Hematopoietic multipotent progenitor cell treated with erythropoietin and hydrocortisone succinate and interleukin-3 and kit ligand, for 15 days (in vitro differentiated cells): ENCODE measurements at regions not wholly inside any gene's neighbourhood (a gene's known extent, or its start where the extent isn't known, plus 50 kb on each side); places are given as distances from the start of the nearest gene placed in this dataset.

Experiments
- DNase-seq: peaks from one replicate; pipeline ENCODE4 v3.0.0-alpha.2; 2015; ENCODE audit warnings: low spot score

DNA sequence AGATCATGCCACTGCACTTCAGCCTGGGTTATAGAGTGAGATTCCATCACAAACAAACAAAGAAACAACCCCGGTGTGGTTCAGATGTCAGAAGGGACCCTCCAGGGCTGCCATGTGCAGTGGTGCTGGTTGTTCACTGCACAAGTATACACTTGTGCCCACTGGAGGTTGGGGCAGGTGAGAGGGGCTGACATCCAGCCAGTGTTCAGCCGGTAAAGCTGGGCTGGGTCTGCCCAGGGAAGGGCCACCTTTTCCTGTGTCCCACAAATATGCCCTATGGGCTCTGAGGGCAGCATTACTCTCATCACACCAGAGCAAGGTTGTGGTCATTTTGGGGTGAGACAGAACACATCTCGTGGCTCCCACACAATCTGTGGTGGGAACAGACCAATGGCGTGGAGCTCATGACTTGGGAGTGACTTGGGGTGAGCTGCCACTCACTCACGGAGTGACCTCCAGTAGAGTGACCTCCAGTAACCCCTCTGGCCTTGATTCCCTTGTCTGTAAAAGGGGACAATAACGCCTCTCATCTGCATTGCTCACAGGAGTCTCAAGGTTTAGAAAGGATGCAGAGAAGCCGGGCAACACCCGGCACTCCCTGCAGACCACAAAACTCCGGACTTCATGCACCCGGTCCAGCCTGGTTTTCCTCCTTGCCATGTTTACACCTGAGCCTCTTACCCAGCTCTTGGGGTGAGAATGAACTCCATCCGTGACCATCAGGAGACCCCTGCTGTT is 69.0 kb upstream of the VRK1 start:
- DNase-seq: no peak

DNA sequence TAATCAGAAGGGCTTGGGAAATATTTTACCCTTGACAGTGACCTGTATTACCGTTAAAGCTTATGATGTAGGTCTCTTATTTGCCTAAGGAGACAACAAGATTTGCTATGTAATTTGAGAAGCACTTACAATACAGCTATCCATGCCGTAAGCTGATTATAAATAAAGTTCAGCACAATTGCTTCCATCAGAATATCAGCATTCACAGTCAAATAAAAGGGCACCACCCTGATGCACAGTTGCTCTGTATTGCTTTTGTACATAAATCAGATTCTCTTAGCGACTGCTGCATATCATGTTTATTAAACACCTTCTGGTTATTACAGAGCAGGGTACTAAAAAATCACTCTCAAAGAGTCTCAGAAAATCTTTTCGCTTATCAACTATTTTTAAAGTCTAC is 67.3 kb upstream of the VRK1 start:
- DNase-seq: no peak

DNA sequence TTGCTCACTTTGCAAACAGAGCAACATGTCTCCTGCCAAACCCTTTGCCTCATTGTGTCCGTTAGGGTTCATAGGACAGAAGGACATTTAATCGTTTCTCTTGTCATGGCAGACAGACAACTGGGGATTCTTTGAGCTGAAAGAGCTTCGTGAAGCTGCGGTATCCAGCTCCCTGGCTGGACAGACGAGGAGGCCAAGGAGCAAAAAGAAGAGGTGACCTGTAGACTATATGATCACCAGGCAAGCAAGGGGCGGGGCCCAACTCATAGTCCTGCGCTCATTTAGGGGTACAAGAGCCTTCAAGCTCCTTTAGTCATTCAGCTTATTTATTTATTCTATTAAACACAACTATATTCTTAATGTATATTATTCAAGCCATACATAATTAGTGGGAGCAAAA is 66.8 kb upstream of the VRK1 start:
- no peak for DNase-seq

DNA sequence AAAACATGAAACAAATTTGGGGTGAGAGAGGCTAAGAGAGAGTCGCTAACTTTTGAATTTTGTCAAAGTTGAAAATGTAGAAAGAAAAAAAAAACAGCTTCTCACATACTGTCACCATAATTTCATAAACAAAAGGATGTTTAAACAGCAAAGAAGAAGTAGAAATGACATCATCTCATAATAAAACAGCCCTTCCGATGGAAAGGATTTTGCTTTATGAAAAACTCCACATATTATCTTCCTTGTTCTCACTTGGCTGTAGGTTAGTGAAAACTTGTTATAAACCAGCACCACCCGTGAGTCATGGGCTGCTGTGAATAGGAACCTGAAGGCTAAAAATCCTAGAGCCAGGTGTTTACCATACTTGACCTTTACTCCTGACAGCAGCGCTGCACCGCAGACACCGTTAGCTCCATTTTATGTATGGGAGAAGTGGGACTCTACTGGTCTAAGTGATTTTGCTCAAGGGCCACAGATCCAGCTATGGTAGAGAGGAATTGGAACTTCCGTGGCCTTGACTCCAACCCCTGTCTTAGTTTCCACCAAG is 63.0 kb upstream of the VRK1 start:
- DNase-seq: no peak

DNA sequence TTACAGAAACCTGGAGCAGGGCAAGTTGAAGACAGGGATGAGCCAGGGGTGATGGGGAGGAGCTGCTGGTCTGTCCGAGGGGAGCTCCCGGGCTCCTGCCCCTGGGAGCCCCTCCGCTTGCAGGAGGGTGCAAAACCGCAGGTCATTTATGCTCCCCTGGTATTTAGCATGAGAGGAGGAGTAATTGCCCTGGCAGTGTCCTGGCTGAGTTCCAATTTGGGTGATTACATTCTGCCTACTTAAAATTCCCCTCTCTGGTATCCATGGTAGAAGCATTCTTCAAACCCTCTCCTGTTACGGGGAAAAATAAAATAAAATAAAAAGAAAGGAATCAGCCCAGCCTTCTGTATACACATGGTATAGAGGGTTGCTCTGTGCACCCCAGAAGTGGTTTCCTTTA is 61.7 kb upstream of the VRK1 start:
- DNase-seq: no peak

DNA sequence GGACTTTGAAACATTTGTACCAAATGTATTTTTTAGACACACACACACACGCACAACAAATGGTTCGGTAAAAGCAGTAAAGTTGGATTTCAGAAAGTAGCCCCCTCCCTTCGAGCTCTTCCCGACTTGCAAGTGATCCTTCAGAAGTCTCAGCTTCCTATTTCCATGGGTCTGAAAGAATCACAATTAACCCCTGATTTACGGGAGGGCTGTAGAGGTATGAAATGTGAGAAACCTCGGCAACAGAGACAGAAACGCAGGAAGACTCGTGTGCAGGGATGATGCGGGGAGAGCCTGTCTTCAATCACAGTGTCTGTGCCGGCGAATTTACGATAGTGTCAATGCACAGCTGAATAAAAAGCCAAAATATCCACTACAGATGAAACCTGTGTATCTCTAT is 60.7 kb upstream of the VRK1 start:
- DNase-seq: no peak

DNA sequence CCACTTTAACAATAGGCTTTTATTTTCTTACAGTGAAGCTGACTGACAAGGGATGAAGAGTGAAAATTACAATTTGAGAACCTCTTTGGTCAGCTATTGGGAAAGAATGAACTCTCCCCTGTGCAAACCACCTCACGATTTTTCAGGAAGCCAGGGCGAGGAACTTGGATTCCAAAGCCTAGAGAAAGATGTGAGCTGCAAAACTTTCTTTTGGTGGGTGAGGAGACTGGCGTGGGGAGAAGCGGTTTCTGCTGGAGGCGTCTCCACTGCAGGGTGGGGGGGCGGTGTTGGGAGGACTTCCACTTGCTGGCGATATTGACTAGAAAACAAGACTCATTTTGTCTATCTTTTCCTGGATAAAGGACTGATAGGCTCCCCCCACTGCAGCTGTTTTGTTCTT is 59.3 kb upstream of the VRK1 start:
- no peak for DNase-seq

DNA sequence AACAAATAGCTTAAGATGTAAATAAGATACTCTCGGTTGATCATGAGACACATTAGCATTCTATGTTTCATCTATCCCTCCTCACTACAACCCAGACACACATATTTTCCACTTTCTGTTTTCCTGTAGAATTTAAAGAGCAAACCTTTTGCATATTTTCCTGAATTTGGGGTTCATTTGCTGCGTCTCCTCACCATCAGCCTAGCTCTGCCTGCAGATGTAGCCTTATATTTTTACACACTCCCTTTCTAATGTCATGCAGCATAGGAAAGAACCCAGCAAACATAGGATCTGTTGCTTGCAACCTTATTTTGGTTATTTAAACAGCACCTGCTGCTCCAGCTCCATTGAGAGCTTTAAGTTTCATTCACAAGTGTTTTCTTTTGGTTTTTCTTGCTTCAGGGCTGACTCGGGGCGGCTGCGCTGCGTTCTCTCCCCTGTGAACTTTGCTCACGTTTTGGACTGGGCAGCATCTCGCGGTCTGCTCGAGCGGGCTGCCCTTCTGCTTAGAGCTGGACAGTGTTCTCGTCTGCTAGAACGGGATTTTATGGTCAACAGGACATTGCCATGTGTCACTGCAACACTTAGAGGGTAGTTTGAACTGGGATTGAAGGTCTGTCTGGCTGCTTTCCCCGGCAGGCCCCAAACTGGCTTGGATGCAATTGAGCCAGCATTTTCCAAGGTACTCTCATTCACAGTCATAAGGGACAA is 57.8 kb upstream of the VRK1 start:
- DNase-seq: no peak

DNA sequence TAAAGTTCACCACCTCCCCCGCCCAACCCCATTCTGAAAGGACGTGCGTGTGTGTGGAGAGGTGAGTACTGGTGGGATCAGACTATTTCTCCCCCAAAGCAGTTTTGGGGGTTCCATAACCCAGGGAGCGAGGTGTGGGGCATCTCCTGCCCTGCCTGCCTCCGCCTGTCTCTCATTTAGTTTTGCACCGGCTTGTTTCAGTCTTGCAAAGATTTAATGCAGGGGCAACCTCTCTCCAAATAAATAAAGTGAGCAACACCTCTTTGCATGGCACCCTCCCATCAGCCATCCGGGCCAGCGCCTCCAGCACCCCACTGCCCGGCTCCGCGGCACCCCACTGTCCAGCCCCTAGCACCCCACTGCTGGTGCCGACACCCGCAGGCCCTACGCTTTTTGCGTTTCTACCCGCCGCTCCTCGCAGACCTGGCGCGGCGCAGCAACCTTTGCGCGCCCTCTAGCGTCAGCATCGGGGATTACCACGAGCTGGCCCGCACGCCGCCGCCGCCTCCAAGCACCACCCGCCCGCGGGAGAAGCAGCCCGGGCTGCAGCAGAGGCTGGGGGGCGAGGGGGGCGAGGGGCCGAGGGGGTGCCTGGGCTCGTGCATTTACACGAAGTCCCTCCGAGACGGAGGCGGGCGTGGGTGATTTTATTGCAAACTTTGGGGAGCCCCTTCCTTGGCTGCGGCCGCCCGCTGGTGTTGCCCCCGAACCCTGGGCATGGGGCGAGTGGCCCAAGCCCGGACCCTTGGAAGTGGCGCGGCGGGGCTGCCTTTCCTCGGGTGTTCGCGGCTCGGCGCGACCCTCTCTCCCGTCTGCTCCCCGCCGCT is 55.8 kb upstream of the VRK1 start:
- DNase-seq: peak; percentile 57

DNA sequence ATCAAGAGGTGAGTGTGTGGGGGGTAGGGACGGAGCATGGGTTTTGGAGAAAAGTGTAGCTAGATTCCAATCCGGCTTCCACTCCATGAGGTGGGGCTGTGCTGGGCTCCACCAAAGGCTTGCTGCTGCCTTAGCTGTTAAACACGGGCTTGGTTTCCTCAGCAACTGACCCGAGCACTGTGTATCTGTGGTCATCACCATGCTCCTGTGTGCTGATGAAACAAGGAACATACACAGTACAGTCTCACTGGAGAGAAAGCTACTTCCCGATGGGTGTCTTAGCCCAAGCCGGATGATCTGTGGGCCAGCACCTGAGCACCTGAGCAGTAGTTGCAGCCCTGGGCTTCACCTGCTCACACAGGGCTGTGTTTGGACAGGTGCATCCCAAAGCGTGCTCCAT is 52.9 kb upstream of the VRK1 start:
- no peak for DNase-seq

DNA sequence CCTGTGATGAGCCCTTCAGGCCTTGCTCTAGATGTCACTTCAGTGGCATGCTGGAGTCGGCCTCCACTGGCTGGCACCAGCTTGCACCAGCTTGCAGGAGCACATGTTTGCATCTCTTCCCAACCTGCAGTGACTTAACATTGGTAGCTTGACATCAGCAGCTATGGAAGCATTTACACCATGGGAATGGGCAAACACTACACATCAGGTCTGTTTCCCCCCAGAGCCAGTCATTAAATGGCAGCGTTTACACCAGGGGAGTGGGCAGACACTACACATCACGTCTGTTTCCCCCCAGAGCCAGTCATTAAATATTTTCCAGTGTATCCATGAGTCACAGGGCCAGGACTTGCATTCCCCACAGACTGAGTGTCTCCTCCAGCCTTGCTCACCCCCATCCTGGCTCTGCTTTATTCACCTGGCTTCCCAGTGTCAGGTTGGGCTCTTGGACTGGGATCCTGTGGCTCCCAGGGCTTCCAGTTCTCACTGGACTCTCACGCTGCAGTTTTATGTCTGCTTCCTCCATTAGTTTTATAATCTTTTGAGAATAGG is 51.6 kb upstream of the VRK1 start:
- no peak for DNase-seq

DNA sequence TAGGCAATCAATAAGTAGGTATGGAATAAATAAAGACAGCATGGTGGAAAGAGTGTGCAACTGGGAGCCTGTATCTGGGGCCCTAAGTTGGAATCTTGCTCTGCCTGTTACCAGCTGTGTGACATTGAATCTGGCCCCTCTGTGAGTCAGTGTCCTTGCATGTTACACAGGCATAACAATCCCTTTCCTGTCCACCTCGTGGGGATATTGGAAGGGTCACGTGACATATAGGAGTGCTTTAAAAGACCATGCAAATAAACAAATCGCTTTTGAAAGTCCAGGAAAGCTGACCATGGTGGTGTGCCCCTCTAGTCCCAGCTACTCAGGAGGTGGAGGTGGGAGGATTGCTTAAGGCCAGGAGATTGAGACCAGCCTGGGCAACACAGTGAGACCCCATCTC is 51.1 kb upstream of the VRK1 start:
- DNase-seq: no peak

DNA sequence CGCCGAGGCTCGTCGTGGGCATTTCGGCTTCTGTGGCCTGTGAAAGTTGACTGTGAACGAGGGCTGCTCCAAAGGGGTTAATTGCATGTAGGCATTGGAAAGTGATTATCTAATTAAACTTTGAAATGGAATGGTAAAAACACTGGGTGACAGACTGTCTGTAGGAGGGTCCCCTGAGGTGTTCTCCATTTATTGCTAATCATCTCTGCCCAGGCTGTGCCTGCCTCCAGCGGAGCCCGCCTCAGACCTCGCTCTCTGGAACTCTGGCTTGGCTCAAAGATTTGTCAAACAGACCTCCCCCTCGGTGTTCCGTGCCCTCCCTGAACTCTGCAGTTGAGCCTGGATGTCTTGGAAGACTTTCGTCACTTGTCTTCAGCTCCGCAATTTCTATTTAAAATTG is 50.2 kb upstream of the VRK1 start:
- no peak for DNase-seq
